SIG-M5 (cell line): ENCODE measurements at regions not wholly inside any gene's neighbourhood (a gene's known extent, or its start where the extent isn't known, plus 50 kb on each side); places are given as distances from the start of the nearest gene placed in this dataset.

Source experiments
- DNase-seq: peaks from one replicate; lab custom pipeline; 2025; lab: John Stamatoyannopoulos, UW

- no peak for DNase-seq
Observed at GRCh38 chr2:10964052-10964790, 52.5 kb downstream of the KCNF1 start.

GRCh38 chr2:10965241-10965843 is 53.6 kb downstream of the KCNF1 start:
- no peak for DNase-seq

DNA sequence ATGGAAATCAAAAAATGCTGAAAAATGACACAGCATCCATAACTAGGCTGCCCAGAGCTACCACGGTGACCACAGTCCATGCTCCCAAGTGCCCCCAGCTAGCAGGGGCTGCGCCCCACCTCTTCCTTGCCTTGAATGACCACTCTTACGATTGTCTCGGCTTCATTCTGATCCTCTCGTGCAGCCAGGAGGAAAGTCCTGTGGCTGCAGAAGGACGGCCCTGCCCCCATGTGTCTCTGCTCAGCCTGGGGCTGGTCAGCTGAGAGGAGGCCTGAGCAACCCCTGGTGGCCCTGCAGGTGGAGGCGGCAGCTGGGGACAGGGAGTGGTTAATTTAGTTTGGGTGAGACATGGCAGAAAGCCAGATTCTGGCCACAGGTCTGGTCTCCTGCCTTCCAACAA is 54.3 kb downstream of the KCNF1 start:
- DNase-seq = no peak

GRCh38 chr2:10966741-10967140 is 55.0 kb downstream of the KCNF1 start:
- no peak for DNase-seq

DNA sequence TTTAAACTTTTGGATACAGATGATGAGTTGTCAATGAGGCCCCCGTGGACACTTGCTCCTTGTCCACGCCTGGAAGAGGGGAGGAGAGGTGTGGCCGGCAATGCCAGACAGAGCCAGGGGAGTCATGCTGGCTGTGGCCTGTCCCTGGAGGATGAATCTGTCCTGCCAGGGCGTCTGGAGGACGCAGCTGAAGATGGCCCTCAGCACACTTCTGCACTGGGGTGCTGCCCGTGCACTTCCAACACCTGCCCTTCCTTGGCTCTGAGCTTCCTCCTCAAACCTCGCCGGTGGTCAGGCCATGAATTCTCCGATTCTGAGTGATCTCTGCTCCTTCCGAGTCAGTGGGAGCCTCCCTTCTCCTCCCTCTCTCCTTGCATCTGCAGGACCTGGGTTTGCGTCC is 56.4 kb downstream of the KCNF1 start:
- DNase-seq = no peak

GRCh38 chr2:10970666-10971065 is 58.9 kb downstream of the KCNF1 start:
- DNase-seq = no peak

DNA sequence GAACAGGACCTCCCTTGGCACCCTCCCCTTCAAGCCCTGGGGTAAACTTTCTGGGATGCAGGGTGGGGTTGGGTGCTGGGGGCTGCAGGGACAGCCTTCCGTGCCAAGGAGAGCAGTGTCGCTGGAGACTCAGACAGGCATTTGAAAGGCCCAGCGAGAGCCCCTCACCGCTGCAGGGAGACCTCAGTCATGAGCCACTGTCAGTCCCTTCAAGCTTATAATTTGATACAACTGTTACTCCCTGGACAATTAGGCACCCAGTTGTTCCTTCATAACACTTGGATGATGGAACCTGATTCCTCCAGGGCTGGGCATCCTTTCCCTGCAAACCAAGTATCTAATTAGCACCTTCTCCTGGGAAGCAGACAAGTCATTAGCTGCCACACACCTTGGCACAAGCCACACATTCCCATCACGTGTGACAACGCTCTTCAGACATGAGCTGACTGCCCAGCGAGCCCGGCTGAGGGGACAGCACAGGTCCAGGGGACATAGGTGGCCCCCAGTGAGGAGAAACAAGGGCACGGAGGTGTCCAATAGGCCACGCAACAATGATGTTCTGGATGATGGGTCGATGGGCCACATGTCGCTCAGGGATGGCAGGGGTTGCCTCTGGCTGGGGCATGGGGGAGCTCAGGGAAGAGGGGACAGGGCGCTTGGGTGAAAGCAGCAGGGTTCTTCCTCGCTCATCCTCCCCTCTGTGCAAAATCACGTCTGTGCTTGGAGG is 59.6 kb downstream of the KCNF1 start:
- DNase-seq = no peak

DNA sequence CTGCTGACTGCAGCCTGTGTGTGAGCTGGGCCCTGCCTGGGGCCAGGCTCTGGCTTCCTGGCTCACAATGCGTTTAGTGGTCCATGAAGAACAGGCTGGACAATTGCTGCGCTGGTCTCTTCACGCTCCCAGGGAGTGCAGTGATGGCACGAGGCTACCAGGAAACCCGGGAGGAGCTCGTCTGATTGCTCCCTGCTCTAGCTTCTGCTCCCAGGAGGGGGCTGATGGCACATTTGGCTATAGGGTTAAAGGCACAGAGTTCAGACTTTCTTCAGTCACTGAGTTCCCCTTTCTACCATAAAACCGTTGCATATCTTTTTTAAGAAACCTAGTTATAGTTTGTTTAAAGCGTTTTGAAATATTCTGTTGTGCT is 60.1 kb downstream of the KCNF1 start:
- DNase-seq = peak; percentile 67

DNA sequence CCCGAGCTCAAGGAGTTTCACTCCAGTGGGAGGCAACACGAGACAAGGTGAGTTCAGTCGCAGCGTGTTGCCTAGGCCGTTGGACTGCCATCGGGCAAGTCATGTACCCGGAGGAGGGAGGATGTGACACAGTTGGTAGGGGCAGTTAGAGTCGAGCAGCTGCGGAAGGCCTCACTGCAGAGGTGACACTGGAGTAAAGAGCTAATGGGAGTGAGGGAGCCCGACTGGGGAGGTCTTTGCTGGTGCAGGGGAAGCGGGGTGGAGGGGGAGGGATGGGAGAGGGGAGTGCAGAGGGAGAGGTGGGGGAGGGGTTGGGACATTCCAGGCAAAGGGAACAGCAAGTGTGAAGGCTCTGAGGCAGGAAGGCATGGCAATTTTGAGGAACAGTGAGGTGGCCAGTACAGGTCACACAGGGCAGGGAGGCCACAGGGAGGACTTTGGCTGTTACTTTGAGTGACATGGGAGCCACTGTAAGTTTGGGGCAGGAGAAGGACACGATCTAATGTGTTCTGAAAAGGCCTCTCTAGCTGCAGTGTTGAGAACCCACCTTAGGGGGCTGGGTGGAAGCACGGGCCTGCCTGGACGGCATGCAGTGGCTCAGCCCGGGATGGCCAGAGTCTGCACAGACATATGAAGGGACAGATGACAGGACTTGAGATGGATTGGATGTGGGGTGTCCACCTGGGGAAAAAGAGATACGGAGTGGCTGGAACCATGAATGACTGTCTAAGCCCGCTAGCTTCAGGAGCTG is 61.1 kb downstream of the KCNF1 start:
- DNase-seq = no peak

DNA sequence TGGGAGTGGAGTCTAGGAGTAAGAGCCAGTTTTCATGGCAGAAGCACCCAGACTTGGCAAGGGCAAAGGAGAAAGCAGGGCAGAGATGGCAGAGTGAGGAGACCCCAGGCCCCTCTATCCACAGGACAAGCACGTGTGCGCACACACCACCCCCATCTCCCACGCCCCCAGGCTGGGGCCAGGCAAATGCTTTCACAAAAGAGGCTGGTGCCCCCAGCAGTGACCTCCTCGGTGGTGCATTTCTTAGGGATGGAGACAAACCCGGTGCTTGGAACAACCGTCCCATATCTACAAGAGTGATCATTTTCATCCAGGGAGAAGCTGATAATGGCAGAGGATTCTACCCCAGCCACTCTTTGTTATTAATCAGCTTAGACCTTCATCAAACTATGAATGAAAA is 62.0 kb downstream of the KCNF1 start:
- DNase-seq = no peak

GRCh38 chr2:10977003-10977402 is 65.3 kb downstream of the KCNF1 start:
- no peak for DNase-seq

- DNase-seq = no peak
Observed at GRCh38 chr2:10977621-10978020, 65.9 kb downstream of the KCNF1 start.

- no peak for DNase-seq
Observed at GRCh38 chr2:10978090-10978670, 66.4 kb downstream of the KCNF1 start.

- DNase-seq = no peak
Observed at GRCh38 chr2:10980071-10980470, 68.3 kb downstream of the KCNF1 start.

DNA sequence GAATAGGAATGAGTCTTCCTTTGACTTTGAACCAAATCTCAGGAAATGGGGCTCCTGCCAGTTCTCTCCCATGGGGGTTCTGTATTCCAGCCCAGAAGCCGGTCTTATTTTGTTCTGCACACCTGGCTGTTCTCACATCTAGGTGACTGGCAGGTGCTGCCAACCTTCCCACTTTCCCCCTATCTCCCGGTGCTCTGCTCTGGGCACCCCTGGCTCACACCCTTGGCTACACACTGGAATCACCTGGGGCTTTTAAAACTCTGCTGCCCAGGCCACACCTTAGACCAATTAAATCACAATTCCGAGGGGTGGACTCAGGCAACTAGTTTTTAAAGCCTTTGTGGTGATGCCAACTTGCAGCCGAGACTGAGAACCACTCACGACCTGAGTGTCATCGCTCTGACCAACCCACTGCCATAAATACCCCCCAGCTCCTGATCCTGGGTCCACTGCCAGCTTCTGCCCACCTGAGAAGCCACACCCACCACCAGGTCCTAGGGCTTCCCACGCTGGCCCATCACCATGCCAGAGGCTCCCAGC is 69.2 kb downstream of the KCNF1 start:
- DNase-seq = no peak

GRCh38 chr2:10981451-10981850 is 69.7 kb downstream of the KCNF1 start:
- DNase-seq = no peak

DNA sequence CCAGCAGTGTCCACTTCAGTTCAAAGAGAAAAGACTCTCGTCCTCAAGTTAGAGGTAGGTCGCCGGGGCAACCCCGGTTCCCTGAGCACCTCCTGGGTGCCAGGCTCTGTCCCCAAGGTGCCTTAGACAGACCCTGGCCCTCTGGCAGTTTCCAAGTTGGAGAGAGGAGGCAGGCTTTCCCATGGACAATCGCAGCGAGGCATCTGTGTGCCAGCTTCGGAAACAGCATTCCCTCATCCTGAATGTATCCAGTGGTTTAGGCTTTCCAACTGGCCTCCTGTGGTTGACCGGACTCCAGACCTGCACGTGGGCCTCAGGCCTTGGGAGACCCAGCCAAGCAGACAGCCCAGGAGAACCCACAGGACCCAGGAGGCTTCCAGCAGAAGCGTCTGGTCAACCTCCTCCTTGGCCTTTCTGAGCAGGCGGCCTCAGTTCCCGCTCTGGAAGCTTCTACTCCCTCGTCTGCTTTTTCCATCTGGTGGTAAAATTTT is 70.3 kb downstream of the KCNF1 start:
- no peak for DNase-seq

- no peak for DNase-seq
Observed at GRCh38 chr2:10982931-10983701, 71.4 kb downstream of the KCNF1 start.

DNA sequence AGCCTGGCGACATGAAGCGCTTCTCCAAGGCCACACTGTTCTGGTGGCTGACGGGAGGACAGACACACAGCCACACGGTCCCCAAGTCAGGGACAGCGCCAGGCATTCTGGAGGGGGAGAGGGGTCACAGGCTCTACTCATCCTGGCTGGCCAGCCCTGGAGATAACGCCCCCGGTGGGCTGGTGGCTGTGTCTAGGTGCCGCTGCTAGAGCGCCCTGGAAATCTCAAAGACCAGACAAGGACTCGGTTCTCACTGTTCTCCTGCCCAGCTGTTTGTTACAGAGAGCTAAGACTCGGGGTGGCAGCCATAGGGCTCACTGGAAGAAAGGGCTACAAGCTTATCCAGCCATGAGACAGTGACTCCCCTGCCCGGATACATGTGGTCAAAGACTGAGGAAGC is 72.0 kb downstream of the KCNF1 start:
- DNase-seq = no peak

DNA sequence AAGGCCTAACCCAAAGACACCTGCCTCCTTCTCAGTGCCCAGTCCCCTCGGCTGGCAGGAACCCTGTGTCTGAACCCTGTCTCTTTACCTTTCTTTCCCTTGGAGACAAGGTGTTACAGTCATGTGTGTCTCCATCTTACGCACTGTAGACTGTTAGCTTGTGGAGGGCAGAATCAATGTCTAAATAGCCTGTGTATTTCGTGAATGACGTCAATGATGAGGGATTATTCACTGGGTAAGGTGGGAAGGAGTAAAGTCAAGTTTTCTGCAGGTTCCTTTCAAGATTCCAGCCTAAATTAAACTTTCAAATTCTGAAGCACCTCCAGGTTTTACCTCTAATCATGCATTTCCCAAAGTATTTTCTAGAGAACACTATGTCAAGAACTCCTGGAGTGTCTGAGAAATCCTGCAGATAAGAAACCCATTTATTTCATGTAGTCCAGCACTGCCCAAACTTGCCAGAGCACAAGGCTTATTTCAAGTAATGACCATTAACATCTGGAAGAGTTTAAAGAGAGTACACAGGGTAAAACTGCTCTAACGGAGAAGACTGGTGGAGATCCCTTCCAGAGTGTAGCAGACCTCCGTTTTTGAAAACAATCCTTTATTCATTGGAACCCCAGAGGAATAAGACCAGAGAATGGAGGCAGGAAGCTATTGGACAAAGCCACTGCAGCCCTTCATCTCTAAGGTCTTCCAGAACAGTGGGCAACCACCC is 72.8 kb downstream of the KCNF1 start:
- no peak for DNase-seq
